ENCODE measurements at regions not wholly inside any gene's neighbourhood (a gene's known extent, or its start where the extent isn't known, plus 50 kb on each side); places are given as distances from the start of the nearest gene placed in this dataset.

- no TSS peak for BruUV-seq (replicated peaks)
- ChIA-PET CTCF (ENCODE audit: low intra/inter-chr PET ratio) (no interaction called here), POLR2A (no interaction called here)
- TF ChIP-seq SMAD4 (CRISPR knock-in tag; conservative IDR thresholded peaks at IDR 0.05) (no peak), IFI16 (CRISPR knock-in tag; IDR thresholded peaks at IDR 0.05) (no peak), SMARCB1 (IDR thresholded peaks at IDR 0.05; ENCODE audit: insufficient read length, low read depth) (no peak), ZNF184 (CRISPR knock-in tag; IDR thresholded peaks at IDR 0.05) (no peak), PRDM10 (IDR thresholded peaks at IDR 0.05; ENCODE audit: partially characterized antibody) (no peak), ZNF717 (CRISPR knock-in tag; IDR thresholded peaks at IDR 0.05) (no peak), ZNF75A (CRISPR knock-in tag; IDR thresholded peaks at IDR 0.05) (no peak), IRF9 (tag; IDR thresholded peaks at IDR 0.05) (no peak), POU5F1 (IDR thresholded peaks at IDR 0.05; ENCODE audit: borderline replicate concordance, low read depth, low read length, partially characterized antibody) (no peak)
- Histone ChIP-seq H3K4me2 (ENCODE audit: insufficient read depth, low read length) (no peak overlapping the region), H3K36me3 (ENCODE audit: control insufficient read depth, insufficient read depth, low read length) (no peaks in the 10 kb centered on the region), H3K27ac (ENCODE audit: extremely low read depth, low read depth, low read length) (no peak overlapping the region), H3K27me3 (ENCODE audit: control insufficient read depth in 2 of 2, insufficient read depth in 2 of 2, low read length in 2 of 2) (no peaks in the 10 kb centered on the region; a peak in 1 of 5 replicates), H3K9me1 (ENCODE audit: control insufficient read depth, insufficient read depth, low read length) (no peaks in the 10 kb centered on the region), H3K79me2 (ENCODE audit: control insufficient read depth, insufficient read depth, low read length) (no peaks in the 10 kb centered on the region), H4K20me1 (replicated peaks; ENCODE audit: control insufficient read depth, insufficient read depth, low read length) (no peaks in the 10 kb centered on the region), H2AFZ (ENCODE audit: low read depth, low read length) (no peak overlapping the region), H3K9me3 (replicated peaks; ENCODE audit: control insufficient read depth, insufficient read depth, low read depth, low read length) (peaks cover 1% of the 10 kb centered on the region; the same call in 1 of the 2 replicates), H3K9ac (ENCODE audit: insufficient read depth in 1 of 2, low read depth in 2 of 2, low read length in 2 of 2) (no peak overlapping the region), H3K4me3 (no peak overlapping the region), H3K4me1 (replicated peaks in 1 of 2; ENCODE audit: control insufficient read depth in 2 of 2, insufficient read depth in 2 of 2, low read length in 2 of 2) (no peaks in the 10 kb centered on the region)
- no peak for ATAC-seq
- no peak for DNase-seq (ENCODE audit: extremely low read depth in 1 of 4, low spot score in 3 of 4)
- WGBS (ENCODE audit: insufficient coverage, low coverage, missing lambda C conversion rate): 5% methylated on average over 2 of the region's 2 CpGs
- in situ Hi-C loops (cut with MboI) (no loop called here), intact Hi-C loops (cut with micrococcal nuclease) (no loop called here)
- no peak for FAIRE-seq
Observed at GRCh38 chrX:139018436-139018835, 306.9 kb upstream of the FGF13 start.
